Liver (tissue), 8 donors: ENCODE measurements at regions not wholly inside any gene's neighbourhood (a gene's known extent, or its start where the extent isn't known, plus 50 kb on each side); places are given as distances from the start of the nearest gene placed in this dataset.

Source experiments
- DNase-seq: peaks from one replicate; pipeline ENCODE4 v3.0.0-alpha.2; 2017; ENCODE audit warnings: low spot score
- H3K27ac ChIP-seq, 2 donors: one replicate each; pipeline ENCODE4 v1.7.0; 2013; ENCODE audit warnings: inconsistent platforms in 2 of 2, low read length in 2 of 2, control low read depth in 1 of 2, low read depth in 1 of 2, mild to moderate bottlenecking in 1 of 2
- H3K27me3 ChIP-seq, 4 donors: one replicate each; pipeline versions ENCODE4 v1.6.1 to v1.7.0; 2013; ENCODE audit warnings: low read length in 3 of 4, inconsistent platforms in 1 of 4, mild to moderate bottlenecking in 1 of 4, moderate library complexity in 1 of 4; ENCODE audit not compliant: control insufficient read depth in 4 of 4, insufficient read depth in 4 of 4
- H3K36me3 ChIP-seq, 4 donors: one replicate each; pipeline versions ENCODE4 v1.6.1 to v1.7.0; 2013; ENCODE audit warnings: low read length in 3 of 4, mild to moderate bottlenecking in 3 of 4, low read depth in 1 of 4, moderate library complexity in 1 of 4; ENCODE audit not compliant: control insufficient read depth in 4 of 4, insufficient read depth in 3 of 4
- H3K4me1 ChIP-seq, 4 donors: one replicate each; pipeline versions ENCODE4 v1.6.1 to v1.7.0; 2013; ENCODE audit warnings: low read length in 3 of 4, mild to moderate bottlenecking in 3 of 4, moderate library complexity in 1 of 4; ENCODE audit not compliant: control insufficient read depth in 4 of 4, insufficient read depth in 4 of 4
- H3K4me3 ChIP-seq, 3 donors: one replicate each; pipeline versions ENCODE4 v1.6.1 to v1.7.0; 2013; ENCODE audit warnings: low read length in 3 of 3, control low read depth in 1 of 3, low read depth in 1 of 3, mild to moderate bottlenecking in 1 of 3
- H3K9ac ChIP-seq, 2 donors: one replicate each; pipeline ENCODE4 v1.7.0; 2013; ENCODE audit warnings: low read length in 2 of 2, mild to moderate bottlenecking in 2 of 2, moderate library complexity in 2 of 2, control low read depth in 1 of 2, low read depth in 1 of 2
- H3K9me3 ChIP-seq, 4 donors: one replicate each; pipeline versions ENCODE4 v1.6.1 to v1.7.0; 2013; ENCODE audit warnings: low read length in 3 of 4; ENCODE audit not compliant: control insufficient read depth in 4 of 4
- FOXA1 ChIP-seq: IDR thresholded peaks from 2 replicates; pipeline ENCODE4 v1.6.1; 2016; ENCODE audit warnings: antibody characterized with exemption
- FOXA2 ChIP-seq: IDR thresholded peaks from 2 replicates; pipeline ENCODE4 v1.6.1; 2016; ENCODE audit warnings: antibody characterized with exemption
- GABPA ChIP-seq, 2 donors: IDR thresholded peaks in 1 of 2; conservative IDR thresholded peaks in 1 of 2; 2 replicates each; pipeline ENCODE4 v1.6.1; 2016; ENCODE audit warnings: antibody characterized with exemption in 2 of 2, mild to moderate bottlenecking in 1 of 2, moderate library complexity in 1 of 2
- HNF4A ChIP-seq, 2 donors: conservative IDR thresholded peaks; 2 replicates each; pipeline ENCODE4 v1.6.1; 2016; ENCODE audit warnings: antibody characterized with exemption in 2 of 2, mild to moderate bottlenecking in 2 of 2
- HNF4G ChIP-seq: IDR thresholded peaks from 2 replicates; pipeline ENCODE4 v1.6.1; 2016; ENCODE audit warnings: antibody characterized with exemption
- JUND ChIP-seq, 2 donors: IDR thresholded peaks; 2 replicates each; pipeline ENCODE4 v1.6.1; 2016; ENCODE audit warnings: antibody characterized with exemption in 2 of 2
- NR2F2 ChIP-seq: IDR thresholded peaks from 2 replicates; pipeline ENCODE4 v1.6.1; 2016; ENCODE audit warnings: antibody characterized with exemption
- RAD21 ChIP-seq, 2 donors: IDR thresholded peaks; 2 replicates each; pipeline ENCODE4 v1.6.1; 2016; ENCODE audit warnings: antibody characterized with exemption in 2 of 2, mild to moderate bottlenecking in 2 of 2
- RXRA ChIP-seq, 2 donors: IDR thresholded peaks; 2 replicates each; pipeline ENCODE4 v1.6.1; 2017 to 2018; ENCODE audit warnings: antibody characterized with exemption in 2 of 2, mild to moderate bottlenecking in 1 of 2
- SP1 ChIP-seq: IDR thresholded peaks from 2 replicates; pipeline ENCODE4 v1.6.1; 2018; ENCODE audit warnings: antibody characterized with exemption, mild to moderate bottlenecking
- TAF1 ChIP-seq: conservative IDR thresholded peaks from 2 replicates; pipeline ENCODE4 v1.6.1; 2016; ENCODE audit warnings: antibody characterized with exemption, mild to moderate bottlenecking
- YY1 ChIP-seq: IDR thresholded peaks from 2 replicates; pipeline ENCODE4 v1.6.1; 2016; ENCODE audit warnings: antibody characterized with exemption, mild to moderate bottlenecking
- ZBTB33 ChIP-seq: IDR thresholded peaks from 2 replicates; pipeline ENCODE4 v1.6.1; 2016; ENCODE audit warnings: antibody characterized with exemption
- WGBS: extraction: QIAGEN DNeasy Blood & Tissue Kit; methylation state at CpG from one replicate; pipeline ENCODE4 v1.1.7; 2013; 5-methylcytosine and 5-hydroxymethylcytosine counted together
- TF ChIP-seq, protein P1 (sequence below): fragments of 150-350 bp; IDR thresholded peaks from 2 replicates; pipeline ENCODE4 v1.5.1; 2017; ENCODE audit warnings: improper control_type of control experiment, low read depth, low read length; ENCODE audit not compliant: missing input control
- TF ChIP-seq, protein P2 (sequence below): IDR thresholded peaks from 2 replicates; pipeline ENCODE4 v1.6.1; 2016; ENCODE audit warnings: antibody characterized with exemption
- TF ChIP-seq, protein P3 (sequence below): IDR thresholded peaks from 2 replicates; pipeline ENCODE4 v1.6.1; 2016; ENCODE audit warnings: antibody characterized with exemption
- donor health status: healthy.
- donor health status: healthy.
- donor health status: healthy.
- donor health status: healthy.
- donor health status: healthy.

- no peak for DNase-seq
- no peaks in the 10 kb centered on the region for H3K4me1 ChIP-seq
- no peaks in the 10 kb centered on the region for H3K36me3 ChIP-seq
- H3K27ac ChIP-seq = no peak overlapping the region
- peaks cover 0 to 2% (median 0%) of the 10 kb centered on the region in 4 donors for H3K9me3 ChIP-seq
- peaks cover 0 to 5% (median 0%) of the 10 kb centered on the region in 4 donors for H3K27me3 ChIP-seq
- TF ChIP-seq RXRA (IDR thresholded peaks at IDR 0.05) (no peak), SP1 (no peak)
- 62% methylated on average over 1 of the region's 1 CpG for WGBS
- no peak overlapping the region for H3K9ac ChIP-seq
- no peak overlapping the region for H3K4me3 ChIP-seq
Measured at GRCh38 chr12:105590571-105590970, 260.1 kb downstream of the C12orf75 start.

- TF ChIP-seq HNF4G (no peak), ZBTB33 (no peak), YY1 (no peak)
- TF ChIP-seq, protein P1, sequence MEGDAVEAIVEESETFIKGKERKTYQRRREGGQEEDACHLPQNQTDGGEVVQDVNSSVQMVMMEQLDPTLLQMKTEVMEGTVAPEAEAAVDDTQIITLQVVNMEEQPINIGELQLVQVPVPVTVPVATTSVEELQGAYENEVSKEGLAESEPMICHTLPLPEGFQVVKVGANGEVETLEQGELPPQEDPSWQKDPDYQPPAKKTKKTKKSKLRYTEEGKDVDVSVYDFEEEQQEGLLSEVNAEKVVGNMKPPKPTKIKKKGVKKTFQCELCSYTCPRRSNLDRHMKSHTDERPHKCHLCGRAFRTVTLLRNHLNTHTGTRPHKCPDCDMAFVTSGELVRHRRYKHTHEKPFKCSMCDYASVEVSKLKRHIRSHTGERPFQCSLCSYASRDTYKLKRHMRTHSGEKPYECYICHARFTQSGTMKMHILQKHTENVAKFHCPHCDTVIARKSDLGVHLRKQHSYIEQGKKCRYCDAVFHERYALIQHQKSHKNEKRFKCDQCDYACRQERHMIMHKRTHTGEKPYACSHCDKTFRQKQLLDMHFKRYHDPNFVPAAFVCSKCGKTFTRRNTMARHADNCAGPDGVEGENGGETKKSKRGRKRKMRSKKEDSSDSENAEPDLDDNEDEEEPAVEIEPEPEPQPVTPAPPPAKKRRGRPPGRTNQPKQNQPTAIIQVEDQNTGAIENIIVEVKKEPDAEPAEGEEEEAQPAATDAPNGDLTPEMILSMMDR = no peak
Measured at GRCh38 chr12:105595440-105595839, 264.9 kb downstream of the C12orf75 start.

GRCh38 chr12:105596731-105597130 lies 266.2 kb downstream of the C12orf75 start:
- Histone ChIP-seq H3K4me1 (no peaks in the 10 kb centered on the region), H3K4me3 (no peak overlapping the region), H3K36me3 (no peaks in the 10 kb centered on the region), H3K27ac (no peak overlapping the region), H3K9me3 (no peaks in the 10 kb centered on the region), H3K9ac (no peak overlapping the region), H3K27me3 (peaks cover 0 to 9% (median 0%) of the 10 kb centered on the region in 4 donors)
- WGBS = 63% methylated on average over 2 of the region's 2 CpGs
- DNase-seq = no peak
- TF ChIP-seq RXRA (IDR thresholded peaks at IDR 0.05) (no peak), ZBTB33 (no peak), YY1 (no peak), FOXA2 (no peak), SP1 (no peak), RAD21 (IDR thresholded peaks at IDR 0.05) (no peak), GABPA (IDR thresholded peaks at IDR 0.05 in 1 of 2, conservative IDR thresholded peaks at IDR 0.05 in 1 of 2) (no peak), FOXA1 (no peak), TAF1 (no peak), NR2F2 (no peak), JUND (IDR thresholded peaks at IDR 0.05) (no peak), HNF4G (no peak), HNF4A (conservative IDR thresholded peaks at IDR 0.05) (no peak)
- TF ChIP-seq, protein P1 = no peak
- TF ChIP-seq, protein P2, sequence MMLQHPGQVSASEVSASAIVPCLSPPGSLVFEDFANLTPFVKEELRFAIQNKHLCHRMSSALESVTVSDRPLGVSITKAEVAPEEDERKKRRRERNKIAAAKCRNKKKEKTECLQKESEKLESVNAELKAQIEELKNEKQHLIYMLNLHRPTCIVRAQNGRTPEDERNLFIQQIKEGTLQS = no peak
- TF ChIP-seq, protein P3, sequence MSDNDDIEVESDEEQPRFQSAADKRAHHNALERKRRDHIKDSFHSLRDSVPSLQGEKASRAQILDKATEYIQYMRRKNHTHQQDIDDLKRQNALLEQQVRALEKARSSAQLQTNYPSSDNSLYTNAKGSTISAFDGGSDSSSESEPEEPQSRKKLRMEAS = no peak

More at GRCh38 chr12:105595440-105595839, 264.9 kb downstream of the C12orf75 start:
- DNase-seq = no peak
- 79% methylated on average over 5 of the region's 5 CpGs for WGBS
- Histone ChIP-seq H3K36me3 (no peaks in the 10 kb centered on the region), H3K9me3 (no peaks in the 10 kb centered on the region), H3K27ac (no peak overlapping the region), H3K4me3 (no peak overlapping the region), H3K27me3 (peaks cover 0 to 10% (median 0%) of the 10 kb centered on the region in 4 donors), H3K9ac (no peak overlapping the region), H3K4me1 (no peaks in the 10 kb centered on the region)
